ENCODE measurements at regions not wholly inside any gene's neighbourhood (a gene's known extent, or its start where the extent isn't known, plus 50 kb on each side); places are given as distances from the start of the nearest gene placed in this dataset.
A peak's percentile ranks its signal among the peaks of the same experiment; 100 is the strongest.

GRCh38 chr7:134391223-134391622, 67.7 kb downstream of the AKR1B1 start:
- no peak for DNase-seq

GRCh38 chr7:134388336-134389019, 70.4 kb downstream of the AKR1B1 start:
- DNase-seq, result no peak

GRCh38 chr7:134378562-134378961, 61.8 kb upstream of the SLC35B4 start:
- DNase-seq, result no peak

GRCh38 chr7:134376693-134377092, 60.0 kb upstream of the SLC35B4 start:
- no peak for DNase-seq

GRCh38 chr7:134375206-134375605, 58.5 kb upstream of the SLC35B4 start:
- no peak for DNase-seq

- no peak for DNase-seq
Measured at GRCh38 chr7:134374791-134375190, 58.1 kb upstream of the SLC35B4 start.

- DNase-seq, result no peak
Measured at GRCh38 chr7:134374291-134374690, 57.6 kb upstream of the SLC35B4 start.

GRCh38 chr7:134372858-134373257, 56.1 kb upstream of the SLC35B4 start:
- no peak for DNase-seq

- DNase-seq, result no peak
Measured at GRCh38 chr7:134371971-134372370, 55.2 kb upstream of the SLC35B4 start.

GRCh38 chr7:134371536-134371935, 54.8 kb upstream of the SLC35B4 start:
- DNase-seq, result peak; percentile 38

GRCh38 chr7:134370135-134370534, 53.4 kb upstream of the SLC35B4 start:
- DNase-seq, result no peak

- peak; percentile 51 for DNase-seq
Measured at GRCh38 chr7:134368851-134369544, 52.3 kb upstream of the SLC35B4 start.

- no peak for DNase-seq
Measured at GRCh38 chr7:134367956-134368749, 51.4 kb upstream of the SLC35B4 start.

Data from tongue (tissue), 1 donor.